Smooth muscle cell (in vitro differentiated cells): ENCODE measurements at regions not wholly inside any gene's neighbourhood (a gene's known extent, or its start where the extent isn't known, plus 50 kb on each side); places are given as distances from the start of the nearest gene placed in this dataset.

Source experiments
- DNase-seq: peaks from one replicate; lab custom pipeline; 2025; ENCODE audit not compliant: unreplicated experiment; lab: John Stamatoyannopoulos, UW
- H2AFZ ChIP-seq: fragments of 200-600 bp; sonication (generic); 2 replicates; pipeline ENCODE4 v1.6.0; 2016; ENCODE audit warnings: antibody characterized with exemption, low read depth, mild to moderate bottlenecking
- H3F3A ChIP-seq: fragments of 200-600 bp; sonication (generic); 2 replicates; pipeline ENCODE4 v1.6.0; 2017; ENCODE audit warnings: antibody characterized with exemption, low read depth
- H3K27ac ChIP-seq: fragments of 200-600 bp; sonication (generic); 2 replicates; pipeline ENCODE4 v1.5.1; 2016; ENCODE audit warnings: low read depth, mild to moderate bottlenecking
- H3K27me3 ChIP-seq: fragments of 200-600 bp; sonication (generic); 2 replicates; pipeline ENCODE4 v1.6.1; 2016; ENCODE audit warnings: low read depth, mild to moderate bottlenecking
- H3K36me3 ChIP-seq: fragments of 200-600 bp; sonication (generic); 2 replicates; pipeline ENCODE4 v1.5.1; 2016; ENCODE audit warnings: low read depth
- H3K4me1 ChIP-seq: fragments of 200-600 bp; sonication (generic); 2 replicates; pipeline ENCODE4 v1.5.1; 2016; ENCODE audit warnings: low read depth
- H3K4me2 ChIP-seq: fragments of 200-600 bp; sonication (generic); 2 replicates; pipeline ENCODE4 v1.6.0; 2016; ENCODE audit warnings: mild to moderate bottlenecking
- H3K4me3 ChIP-seq: fragments of 200-600 bp; sonication (generic); 2 replicates; pipeline ENCODE4 v1.5.1; 2016; ENCODE audit warnings: mild to moderate bottlenecking
- H3K79me2 ChIP-seq: fragments of 200-600 bp; sonication (generic); 2 replicates; pipeline ENCODE4 v1.6.0; 2016; ENCODE audit warnings: low read depth, mild to moderate bottlenecking
- H3K9ac ChIP-seq: fragments of 200-600 bp; sonication (generic); 2 replicates; pipeline ENCODE4 v1.6.0; 2016; ENCODE audit warnings: low read depth
- H3K9me3 ChIP-seq: fragments of 200-600 bp; sonication (generic); replicated peaks from 2 replicates; pipeline ENCODE4 v1.5.1; 2016; ENCODE audit warnings: low read depth
- H4K20me1 ChIP-seq: fragments of 200-600 bp; sonication (generic); 2 replicates; pipeline ENCODE4 v1.6.0; 2016; ENCODE audit warnings: low read depth
- CTCF ChIP-seq: fragments of 200-600 bp; sonication (generic); IDR thresholded peaks from 2 replicates; pipeline ENCODE4 v1.5.1; 2017; ENCODE audit warnings: borderline replicate concordance, mild to moderate bottlenecking, antibody characterized with exemption; ENCODE audit not compliant: insufficient read depth, poor library complexity, severe bottlenecking
- WGBS: methylation state at CpG from one replicate; pipeline ENCODE4 v1.1.7; 2016; ENCODE audit warnings: low lambda C conversion rate; 5-methylcytosine and 5-hydroxymethylcytosine counted together

GRCh38 chr12:74915718-74916117 lies 293.9 kb downstream of the KCNC2 start:
- Histone ChIP-seq H3K36me3 (no peaks in the 10 kb centered on the region), H3K4me2 (no peak overlapping the region), H3K79me2 (no peaks in the 10 kb centered on the region), H3K4me3 (no peak overlapping the region), H3F3A (no peaks in the 10 kb centered on the region), H4K20me1 (no peaks in the 10 kb centered on the region), H3K9ac (no peak overlapping the region), H3K27ac (no peak overlapping the region), H3K9me3 (no peaks in the 10 kb centered on the region), H3K27me3 (no peaks in the 10 kb centered on the region), H3K4me1 (no peaks in the 10 kb centered on the region), H2AFZ (no peak overlapping the region)
- no peak for DNase-seq
- TF ChIP-seq CTCF: no peak

- H3K27ac ChIP-seq: no peak overlapping the region
- H3K9ac ChIP-seq: no peak overlapping the region
- no peaks in the 10 kb centered on the region for H3K4me1 ChIP-seq
- no peak overlapping the region for H3K4me2 ChIP-seq
- H3K9me3 ChIP-seq: no peaks in the 10 kb centered on the region
- no peaks in the 10 kb centered on the region for H3K27me3 ChIP-seq
- no peak overlapping the region for H3K4me3 ChIP-seq
- no peak for DNase-seq
- H2AFZ ChIP-seq: no peak overlapping the region
- H3F3A ChIP-seq: no peaks in the 10 kb centered on the region
- no peaks in the 10 kb centered on the region for H3K36me3 ChIP-seq
- H4K20me1 ChIP-seq: no peaks in the 10 kb centered on the region
- no peak for TF ChIP-seq CTCF
- no peaks in the 10 kb centered on the region for H3K79me2 ChIP-seq
Observed at GRCh38 chr12:74917743-74918142, 291.9 kb downstream of the KCNC2 start.

GRCh38 chr12:74918291-74918690 lies 291.3 kb downstream of the KCNC2 start:
- no peak for DNase-seq
- H3K4me2 ChIP-seq: no peak overlapping the region
- TF ChIP-seq CTCF: no peak
- H3K79me2 ChIP-seq: no peaks in the 10 kb centered on the region
- 12% methylated on average over 1 of the region's 1 CpG for WGBS
- H2AFZ ChIP-seq: no peak overlapping the region
- H3K27ac ChIP-seq: no peak overlapping the region
- no peak overlapping the region for H3K9ac ChIP-seq
- no peaks in the 10 kb centered on the region for H4K20me1 ChIP-seq
- no peaks in the 10 kb centered on the region for H3K9me3 ChIP-seq
- no peaks in the 10 kb centered on the region for H3K4me1 ChIP-seq
- H3K4me3 ChIP-seq: no peak overlapping the region
- no peaks in the 10 kb centered on the region for H3K27me3 ChIP-seq
- no peaks in the 10 kb centered on the region for H3F3A ChIP-seq
- no peaks in the 10 kb centered on the region for H3K36me3 ChIP-seq

GRCh38 chr12:74922117-74922516 lies 287.5 kb downstream of the KCNC2 start:
- WGBS: 77% methylated on average over 1 of the region's 1 CpG
- DNase-seq: no peak
- no peak overlapping the region for H3K27ac ChIP-seq

More at GRCh38 chr12:74922117-74922516, 287.5 kb downstream of the KCNC2 start:
- Histone ChIP-seq H3K36me3 (no peaks in the 10 kb centered on the region), H3K4me1 (no peaks in the 10 kb centered on the region), H3K27me3 (no peaks in the 10 kb centered on the region), H3K4me2 (no peak overlapping the region), H4K20me1 (no peaks in the 10 kb centered on the region), H3K9ac (no peak overlapping the region), H3K4me3 (no peak overlapping the region), H3F3A (no peaks in the 10 kb centered on the region), H3K79me2 (no peaks in the 10 kb centered on the region), H2AFZ (no peak overlapping the region), H3K9me3 (no peaks in the 10 kb centered on the region)
- TF ChIP-seq CTCF: no peak
